Calu3 (cell line): ENCODE measurements at regions not wholly inside any gene's neighbourhood (a gene's known extent, or its start where the extent isn't known, plus 50 kb on each side); places are given as distances from the start of the nearest gene placed in this dataset.

Source experiments
- BruUV-seq: library from RNA; stranded (reverse); fragments of 400-500 nt; replicated peaks from 2 replicates; lab custom pipeline; 2021; lab: Mats Ljungman, UMichigan
- CTCF ChIA-PET: fragments of 300-600 bp; sonication (Branson Sonifier 250); formaldehyde crosslinking; loops from one replicate; lab custom pipeline; 2022; ENCODE audit warnings: antibody characterized with exemption; lab: Charles Lee
- DNase-seq: peaks from one replicate; pipeline ENCODE4 v3.0.0; 2022
- H3K27ac Mint-ChIP-seq: one replicate; pipeline ENCODE4 v1.8.0; 2022; ENCODE audit warnings: mixed read lengths; ENCODE audit not compliant: unreplicated experiment
- H3K27me3 Mint-ChIP-seq: one replicate; pipeline ENCODE4 v1.8.0; 2022; ENCODE audit warnings: mixed read lengths; ENCODE audit not compliant: unreplicated experiment
- H3K36me3 Mint-ChIP-seq: one replicate; pipeline ENCODE4 v1.8.0; 2022; ENCODE audit warnings: mild to moderate bottlenecking, moderate library complexity, mixed read lengths; ENCODE audit not compliant: insufficient read depth, unreplicated experiment
- H3K4me1 Mint-ChIP-seq: one replicate; pipeline ENCODE4 v1.8.0; 2022; ENCODE audit warnings: mild to moderate bottlenecking, low read depth, mixed read lengths; ENCODE audit not compliant: unreplicated experiment
- H3K4me3 Mint-ChIP-seq: one replicate; pipeline ENCODE4 v1.8.0; 2022; ENCODE audit warnings: mild to moderate bottlenecking, low read depth, moderate library complexity, mixed read lengths; ENCODE audit not compliant: unreplicated experiment
- H3K9me3 Mint-ChIP-seq: one replicate; pipeline ENCODE4 v1.8.0; 2022; ENCODE audit warnings: low read depth, mixed read lengths; ENCODE audit not compliant: unreplicated experiment
- CTCF ChIP-seq: fragments of 200-600 bp; IDR thresholded peaks from one replicate; pipeline ENCODE4 v1.8.0; 2022; ENCODE audit warnings: antibody characterized with exemption; ENCODE audit not compliant: unreplicated experiment
- intact Hi-C: fragments of 100-400 bp; cut with micrococcal nuclease; formaldehyde crosslinking; loops from one replicate; pipeline ENCODE4 v1.10.0; 2022; ENCODE audit not compliant: unreplicated experiment

- H3K27ac Mint-ChIP-seq = no peak overlapping the region
- DNase-seq = peak; percentile 4
- no TSS peak for BruUV-seq
- H3K4me1 Mint-ChIP-seq = no peaks in the 10 kb centered on the region
- CTCF ChIA-PET = no interaction called here
- no peaks in the 10 kb centered on the region for H3K27me3 Mint-ChIP-seq
- peaks cover 5% of the 10 kb centered on the region for H3K9me3 Mint-ChIP-seq
- intact Hi-C loops = loop anchor here (10.0 kb wide), 1 partner anchor 1275 kb away; no protein-coding TSS in a partner anchor
- TF ChIP-seq CTCF = peak; percentile 47
- no peak overlapping the region for H3K4me3 Mint-ChIP-seq
- no peaks in the 10 kb centered on the region for H3K36me3 Mint-ChIP-seq
These were observed 1304.3 kb upstream of the DDX18 start for GRCh38 chr2:116510117-116510671.

GRCh38 chr2:116511426-116511825 is 1303.1 kb upstream of the DDX18 start:
- H3K36me3 Mint-ChIP-seq = no peaks in the 10 kb centered on the region

GRCh38 chr2:116513991-116514390 is 1300.5 kb upstream of the DDX18 start:
- Mint-ChIP-seq H3K9me3 (peaks cover 4% of the 10 kb centered on the region), H3K27ac (no peak overlapping the region), H3K27me3 (no peaks in the 10 kb centered on the region), H3K4me1 (no peaks in the 10 kb centered on the region), H3K4me3 (no peak overlapping the region), H3K36me3 (no peaks in the 10 kb centered on the region)
- TF ChIP-seq CTCF = no peak
- BruUV-seq = no TSS peak
- CTCF ChIA-PET = no interaction called here
- no peak for DNase-seq
- intact Hi-C loops = loop anchor here (10.0 kb wide), 1 partner anchor 1271 kb away; no protein-coding TSS in a partner anchor

More at GRCh38 chr2:116511426-116511825, 1303.1 kb upstream of the DDX18 start:
- no peak for TF ChIP-seq CTCF
- H3K27ac Mint-ChIP-seq = no peak overlapping the region
- DNase-seq = no peak
- peaks cover 5% of the 10 kb centered on the region for H3K9me3 Mint-ChIP-seq
- no peaks in the 10 kb centered on the region for H3K4me1 Mint-ChIP-seq
- CTCF ChIA-PET = no interaction called here
- no TSS peak for BruUV-seq
- no peaks in the 10 kb centered on the region for H3K27me3 Mint-ChIP-seq
- intact Hi-C loops = loop anchor here (10.0 kb wide), 1 partner anchor 1273 kb away; no protein-coding TSS in a partner anchor
- no peak overlapping the region for H3K4me3 Mint-ChIP-seq

- H3K36me3 Mint-ChIP-seq = no peaks in the 10 kb centered on the region
- H3K27me3 Mint-ChIP-seq = no peaks in the 10 kb centered on the region
- DNase-seq = no peak
- no peaks in the 10 kb centered on the region for H3K4me1 Mint-ChIP-seq
- BruUV-seq = no TSS peak
- no peak overlapping the region for H3K27ac Mint-ChIP-seq
- no peak for TF ChIP-seq CTCF
- peaks cover 8% of the 10 kb centered on the region for H3K9me3 Mint-ChIP-seq
- H3K4me3 Mint-ChIP-seq = no peak overlapping the region
- intact Hi-C loops = loop anchor here (10.0 kb wide), 1 partner anchor 1267 kb away; no protein-coding TSS in a partner anchor
- CTCF ChIA-PET = no interaction called here
These were observed 1296.6 kb upstream of the DDX18 start for GRCh38 chr2:116517936-116518335.
